Nephron (organoid): ENCODE measurements at regions not wholly inside any gene's neighbourhood (a gene's known extent, or its start where the extent isn't known, plus 50 kb on each side); places are given as distances from the start of the nearest gene placed in this dataset.

Experiments used
- H3K27ac Mint-ChIP-seq, 3 experiments: 2 replicates each; pipeline ENCODE4 v1.8.0; 2020; ENCODE audit warnings: mixed read lengths in 3 of 3, mild to moderate bottlenecking in 2 of 3, moderate library complexity in 1 of 3
- H3K27me3 Mint-ChIP-seq: 2 replicates; pipeline ENCODE4 v1.8.0; 2021; ENCODE audit warnings: low read depth, mild to moderate bottlenecking, moderate library complexity, mixed read lengths
- H3K36me3 Mint-ChIP-seq: 2 replicates; pipeline ENCODE4 v1.8.0; 2020; ENCODE audit warnings: low read depth, mixed read lengths
- H3K4me1 Mint-ChIP-seq: 2 replicates; pipeline ENCODE4 v1.8.0; 2020; ENCODE audit warnings: mixed read lengths
- H3K4me3 Mint-ChIP-seq, 3 experiments: 2 replicates each; pipeline ENCODE4 v1.8.0; 2020; ENCODE audit warnings: mild to moderate bottlenecking in 3 of 3, mixed read lengths in 3 of 3, moderate library complexity in 2 of 3
- H3K9me3 Mint-ChIP-seq: 2 replicates; pipeline ENCODE4 v1.8.0; 2020; ENCODE audit warnings: mixed read lengths
- TF ChIP-seq, protein P1 (sequence below), 3 experiments: fragments of 200-600 bp; sonication (generic); IDR thresholded peaks; one replicate each; pipeline ENCODE4 v1.5.0; 2021; ENCODE audit warnings: antibody characterized with exemption in 3 of 3; ENCODE audit not compliant: unreplicated experiment in 3 of 3

DNA sequence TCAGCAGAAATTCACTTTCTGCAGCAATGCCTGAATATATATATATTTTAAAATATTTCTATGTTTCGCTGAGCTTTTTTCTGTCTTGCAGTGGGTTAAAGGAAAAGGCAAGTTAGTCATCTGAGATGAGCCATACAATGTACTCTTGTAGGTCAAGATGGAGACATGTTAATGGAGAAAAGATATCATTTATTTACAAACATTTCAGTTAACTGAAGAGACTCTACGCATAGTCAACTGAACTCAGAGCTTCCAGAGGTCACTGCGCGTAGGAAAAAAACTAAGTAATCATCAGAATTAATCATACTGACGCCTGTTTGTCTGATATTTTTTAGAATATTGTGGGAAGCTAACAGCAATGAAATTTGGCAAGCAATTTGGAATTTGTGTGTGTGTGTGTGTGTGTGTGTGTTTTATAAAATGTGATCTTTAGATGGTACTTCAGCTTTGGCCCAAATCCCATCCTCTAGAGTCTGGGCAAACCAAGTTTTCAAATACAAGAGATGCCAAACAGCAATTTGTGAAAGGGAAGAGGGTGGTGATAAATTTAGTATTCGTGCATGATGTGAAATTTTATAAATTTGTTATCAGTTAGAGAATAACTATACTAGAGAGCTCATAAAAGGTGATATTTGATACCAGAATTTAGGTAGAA lies 193.9 kb upstream of the AGR3 start:
- Mint-ChIP-seq H3K9me3 (no peaks in the 10 kb centered on the region), H3K27me3 (no peaks in the 10 kb centered on the region), H3K27ac (no peak overlapping the region), H3K4me1 (no peaks in the 10 kb centered on the region), H3K4me3 (no peak overlapping the region), H3K36me3 (no peaks in the 10 kb centered on the region)
- TF ChIP-seq, protein P1, sequence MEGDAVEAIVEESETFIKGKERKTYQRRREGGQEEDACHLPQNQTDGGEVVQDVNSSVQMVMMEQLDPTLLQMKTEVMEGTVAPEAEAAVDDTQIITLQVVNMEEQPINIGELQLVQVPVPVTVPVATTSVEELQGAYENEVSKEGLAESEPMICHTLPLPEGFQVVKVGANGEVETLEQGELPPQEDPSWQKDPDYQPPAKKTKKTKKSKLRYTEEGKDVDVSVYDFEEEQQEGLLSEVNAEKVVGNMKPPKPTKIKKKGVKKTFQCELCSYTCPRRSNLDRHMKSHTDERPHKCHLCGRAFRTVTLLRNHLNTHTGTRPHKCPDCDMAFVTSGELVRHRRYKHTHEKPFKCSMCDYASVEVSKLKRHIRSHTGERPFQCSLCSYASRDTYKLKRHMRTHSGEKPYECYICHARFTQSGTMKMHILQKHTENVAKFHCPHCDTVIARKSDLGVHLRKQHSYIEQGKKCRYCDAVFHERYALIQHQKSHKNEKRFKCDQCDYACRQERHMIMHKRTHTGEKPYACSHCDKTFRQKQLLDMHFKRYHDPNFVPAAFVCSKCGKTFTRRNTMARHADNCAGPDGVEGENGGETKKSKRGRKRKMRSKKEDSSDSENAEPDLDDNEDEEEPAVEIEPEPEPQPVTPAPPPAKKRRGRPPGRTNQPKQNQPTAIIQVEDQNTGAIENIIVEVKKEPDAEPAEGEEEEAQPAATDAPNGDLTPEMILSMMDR (IDR thresholded peaks at IDR 0.05; ENCODE audit: unreplicated experiment in 3 of 3) = no peak

DNA sequence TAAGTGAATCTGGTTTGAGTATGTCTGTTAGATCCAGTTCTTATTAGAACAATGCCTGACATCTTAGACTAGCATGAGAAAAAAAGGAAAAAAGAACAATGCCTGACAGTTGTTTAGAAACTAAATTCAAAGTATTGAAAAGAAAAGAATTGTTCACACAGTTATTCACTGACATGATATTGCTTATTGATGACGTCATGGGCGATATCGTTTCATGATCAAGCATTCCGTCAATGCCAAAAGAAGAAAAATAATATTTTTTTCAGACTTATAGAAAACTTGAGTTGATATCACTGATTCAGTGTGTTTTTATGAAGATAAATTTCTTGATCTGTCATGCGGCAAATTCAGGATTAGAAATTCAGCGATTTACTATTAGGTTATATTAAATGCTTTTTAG lies 196.5 kb upstream of the AGR3 start:
- Mint-ChIP-seq H3K9me3 (peaks cover 5% of the 10 kb centered on the region), H3K27ac (no peak overlapping the region), H3K36me3 (no peaks in the 10 kb centered on the region), H3K4me1 (no peaks in the 10 kb centered on the region), H3K4me3 (no peak overlapping the region), H3K27me3 (no peaks in the 10 kb centered on the region)
- TF ChIP-seq, protein P1 (IDR thresholded peaks at IDR 0.05; ENCODE audit: unreplicated experiment in 3 of 3) = no peak

DNA sequence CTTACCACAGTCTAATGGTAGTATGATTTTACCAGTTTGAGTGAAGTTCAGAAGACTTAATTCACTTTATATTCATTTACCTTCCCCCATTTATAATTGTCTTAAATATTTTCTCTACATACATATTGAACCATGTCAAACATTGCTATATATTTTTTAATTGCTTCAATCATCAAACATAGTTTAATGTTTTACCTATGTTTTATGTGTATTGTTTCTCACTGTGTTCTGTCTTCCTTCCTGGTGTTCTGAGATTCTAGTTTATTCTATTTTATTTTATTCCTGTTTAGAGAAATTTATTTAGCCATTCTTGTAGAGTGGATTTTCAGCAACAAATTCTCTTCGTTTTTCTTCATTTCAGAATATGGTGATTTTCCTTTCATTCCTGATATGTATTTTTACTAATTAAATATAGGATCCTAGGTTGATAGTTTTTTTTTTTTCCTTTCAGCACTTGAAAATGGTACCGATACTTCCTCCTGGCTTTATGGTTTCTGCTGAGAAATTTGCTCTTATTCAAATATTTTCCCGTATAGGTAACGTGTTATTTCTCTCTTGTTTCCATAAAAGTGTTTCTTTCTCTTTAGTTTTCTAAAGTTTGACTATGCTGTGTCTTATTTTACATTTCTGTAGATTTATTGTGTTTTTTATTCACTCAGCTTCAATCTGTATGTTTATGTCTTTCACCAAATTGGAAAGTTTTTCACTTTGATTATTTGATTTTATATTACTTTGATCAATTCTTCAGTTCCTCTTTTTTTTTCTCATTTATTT lies 201.8 kb upstream of the AGR3 start:
- no peaks in the 10 kb centered on the region for H3K27me3 Mint-ChIP-seq

DNA sequence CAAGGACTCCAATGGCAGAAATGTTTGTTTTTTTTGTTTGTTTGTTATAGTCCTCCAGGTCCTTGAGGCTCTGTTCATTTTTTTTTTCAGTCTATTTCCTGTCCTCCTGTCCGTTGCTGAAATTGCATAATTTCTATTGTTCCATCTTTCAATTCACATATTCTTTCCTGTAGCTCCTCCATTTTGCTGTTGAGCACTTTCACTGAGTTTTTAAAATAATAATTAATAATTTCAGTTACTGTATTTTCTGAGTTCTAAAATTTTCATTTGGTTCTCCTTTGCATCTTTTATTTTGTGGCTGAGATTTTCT lies 202.3 kb upstream of the AGR3 start:
- Mint-ChIP-seq H3K27ac (no peak overlapping the region), H3K36me3 (no peaks in the 10 kb centered on the region), H3K4me1 (no peaks in the 10 kb centered on the region), H3K27me3 (no peaks in the 10 kb centered on the region), H3K9me3 (peaks cover 5% of the 10 kb centered on the region), H3K4me3 (no peak overlapping the region)
- TF ChIP-seq, protein P1 (IDR thresholded peaks at IDR 0.05; ENCODE audit: unreplicated experiment in 3 of 3) = no peak

More for the DNA sequence above, 201.8 kb upstream of the AGR3 start:
- Mint-ChIP-seq H3K4me3 (no peak overlapping the region), H3K36me3 (no peaks in the 10 kb centered on the region), H3K27ac (no peak overlapping the region), H3K4me1 (no peaks in the 10 kb centered on the region), H3K9me3 (peaks cover 5% of the 10 kb centered on the region)
- TF ChIP-seq, protein P1 (IDR thresholded peaks at IDR 0.05; ENCODE audit: unreplicated experiment in 3 of 3) = no peak

DNA sequence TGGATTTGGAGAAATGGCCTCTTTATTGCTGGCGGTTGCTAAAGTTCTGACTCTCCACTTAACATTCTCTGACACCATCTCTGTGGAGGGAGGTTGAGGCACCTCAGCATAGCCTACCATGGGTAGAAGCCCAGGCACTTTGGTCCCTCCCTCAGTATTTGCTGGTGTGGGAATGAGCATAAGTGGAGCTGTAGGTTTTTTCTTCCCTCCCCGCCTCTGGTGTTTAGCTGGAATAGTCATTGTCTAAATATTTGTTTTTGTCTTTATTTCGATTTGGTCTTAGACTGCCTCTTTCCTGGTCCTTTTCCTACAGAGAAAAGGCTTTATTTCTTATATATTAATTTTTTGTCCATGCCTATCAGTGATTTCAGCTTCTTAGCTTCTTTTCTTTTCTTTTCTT lies 203.4 kb upstream of the AGR3 start:
- TF ChIP-seq, protein P1 (IDR thresholded peaks at IDR 0.05; ENCODE audit: unreplicated experiment in 3 of 3) = no peak
- H3K4me1 Mint-ChIP-seq = no peaks in the 10 kb centered on the region
- peaks cover 5% of the 10 kb centered on the region for H3K9me3 Mint-ChIP-seq
- H3K36me3 Mint-ChIP-seq = no peaks in the 10 kb centered on the region
- no peak overlapping the region for H3K4me3 Mint-ChIP-seq
- no peak overlapping the region for H3K27ac Mint-ChIP-seq
- no peaks in the 10 kb centered on the region for H3K27me3 Mint-ChIP-seq

GRCh38 chr7:17086403-17086802 lies 204.6 kb upstream of the AGR3 start:
- Mint-ChIP-seq H3K4me3 (no peak overlapping the region), H3K36me3 (no peaks in the 10 kb centered on the region), H3K4me1 (no peaks in the 10 kb centered on the region), H3K27me3 (no peaks in the 10 kb centered on the region), H3K9me3 (peaks cover 5% of the 10 kb centered on the region), H3K27ac (no peak overlapping the region)
- TF ChIP-seq, protein P1 (IDR thresholded peaks at IDR 0.05; ENCODE audit: unreplicated experiment in 3 of 3) = no peak
